ENCODE measurements at regions not wholly inside any gene's neighbourhood (a gene's known extent, or its start where the extent isn't known, plus 50 kb on each side); places are given as distances from the start of the nearest gene placed in this dataset.

DNA sequence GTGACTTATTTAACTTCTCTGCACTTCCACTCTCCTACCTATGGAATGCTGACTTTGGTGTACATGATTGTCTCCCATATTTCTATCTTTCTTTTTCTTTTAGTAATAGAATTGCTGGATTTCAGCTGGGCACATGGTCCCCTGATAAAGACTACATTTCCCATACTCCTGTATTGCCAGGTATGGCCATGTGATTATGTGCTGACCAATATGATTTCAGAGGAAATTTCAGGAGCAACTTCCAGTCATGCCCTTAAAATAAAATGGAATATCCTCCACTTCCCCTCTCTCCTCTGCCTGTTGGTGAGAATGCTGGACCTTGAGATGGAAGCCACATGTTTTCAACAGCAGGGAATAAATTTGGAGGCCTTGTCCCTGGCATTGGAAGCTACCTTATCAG lies 130.7 kb upstream of the IGSF21 start:
- no peak for DNase-seq (ENCODE audit: low spot score)

DNA sequence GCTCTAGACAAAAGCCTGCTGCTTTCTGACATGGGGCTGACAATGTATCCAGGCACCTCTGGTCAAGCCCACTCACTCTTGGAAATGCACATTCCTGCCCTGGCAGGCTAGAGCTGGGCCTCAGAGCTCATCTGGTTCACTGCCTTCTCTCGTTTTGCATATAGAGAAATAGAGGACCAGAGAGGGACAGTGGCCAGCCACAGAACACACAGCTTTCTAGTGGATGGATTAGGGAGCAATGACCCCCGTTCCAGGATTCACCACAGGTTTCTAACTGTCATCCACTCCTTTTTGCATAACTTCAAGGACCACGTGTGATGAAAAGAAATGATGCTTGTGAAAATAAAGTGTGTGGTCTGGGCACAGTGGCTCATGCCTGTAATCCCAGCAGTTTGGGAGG lies 129.6 kb upstream of the IGSF21 start:
- no peak for DNase-seq (ENCODE audit: low spot score)

DNA sequence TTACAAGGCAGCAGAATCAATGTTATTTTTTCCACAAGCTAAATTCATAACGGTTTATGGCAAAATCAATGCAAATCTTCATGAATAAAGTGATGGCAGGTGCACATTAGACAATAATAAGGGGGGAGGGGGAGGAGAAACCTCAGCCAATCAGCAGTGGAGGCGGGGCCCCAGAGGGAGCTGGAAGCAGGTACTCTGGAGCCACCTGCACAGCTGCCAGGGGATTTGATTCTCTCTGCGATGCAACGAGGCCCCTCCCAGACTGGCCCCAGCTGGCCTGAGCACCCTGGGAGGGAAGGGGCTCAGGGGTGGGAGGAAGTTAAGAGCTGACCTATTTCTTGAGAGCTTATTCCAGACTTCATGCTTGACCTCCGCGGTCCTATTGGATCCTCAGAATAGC lies 127.8 kb upstream of the IGSF21 start:
- DNase-seq (ENCODE audit: low spot score): no peak

- no peak for DNase-seq (ENCODE audit: low spot score)
Measured at GRCh38 chr1:17982197-17982596, 125.4 kb upstream of the IGSF21 start.

DNA sequence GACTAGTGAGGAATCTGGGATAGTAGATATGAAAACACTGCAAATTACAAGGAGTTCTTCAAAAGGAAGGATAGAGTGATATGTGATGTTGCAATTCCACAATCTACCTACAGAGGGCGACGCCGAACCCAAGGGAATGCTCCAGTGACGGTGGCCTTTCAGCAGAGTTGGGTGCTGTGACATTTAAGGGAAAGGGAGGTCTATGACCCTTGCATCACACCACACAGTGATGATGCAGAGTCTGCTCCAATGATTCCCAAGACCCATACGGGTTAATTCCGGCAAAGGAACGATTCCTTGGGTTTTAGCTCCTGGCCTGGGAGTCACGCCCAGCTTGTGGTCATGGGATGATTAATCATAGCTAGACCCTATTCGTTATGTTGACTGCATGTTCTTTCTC lies 123.0 kb upstream of the IGSF21 start:
- peak; percentile 63 for DNase-seq (ENCODE audit: low spot score)

DNA sequence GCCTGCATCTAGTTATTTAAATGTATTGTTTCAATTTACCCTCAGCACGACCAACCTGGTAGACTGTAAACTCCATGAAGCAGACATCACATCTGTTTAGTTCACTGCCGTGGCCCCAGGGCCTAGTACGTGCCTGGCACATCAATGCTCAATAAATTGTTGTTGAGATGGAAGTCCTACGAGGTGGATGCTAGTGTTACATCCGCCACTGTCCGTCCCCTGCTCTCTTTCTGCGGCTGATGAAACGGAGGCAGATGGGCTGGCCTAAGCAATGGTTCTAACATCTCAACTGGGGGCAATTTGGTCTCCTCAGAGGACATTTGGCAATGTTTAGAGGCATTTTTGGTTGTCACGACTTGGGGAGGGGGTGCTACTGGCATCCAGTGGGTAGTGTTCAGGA lies 121.4 kb upstream of the IGSF21 start:
- DNase-seq (ENCODE audit: low spot score): no peak

GRCh38 chr1:17990401-17990800 lies 117.2 kb upstream of the IGSF21 start:
- DNase-seq (ENCODE audit: low spot score): no peak

DNA sequence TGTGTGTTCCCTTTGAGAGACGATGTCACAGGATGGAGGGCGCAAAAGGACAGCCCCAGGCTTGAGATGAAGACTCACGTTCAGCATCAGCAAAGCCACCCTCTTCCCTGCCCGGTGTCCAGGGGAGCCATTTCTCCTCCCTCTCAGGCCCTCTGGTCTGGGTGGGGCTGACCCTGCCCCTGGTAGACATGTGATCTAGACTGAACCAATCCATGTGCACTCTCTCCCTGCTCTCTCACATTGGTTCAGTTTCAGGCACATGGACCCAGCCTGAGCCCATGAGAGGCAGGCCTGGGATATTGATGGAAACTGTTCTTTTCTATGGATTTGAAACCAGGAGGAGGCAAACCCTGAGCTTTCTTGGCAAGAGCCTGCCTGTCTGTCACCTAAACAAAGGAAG lies 115.6 kb upstream of the IGSF21 start:
- DNase-seq (ENCODE audit: low spot score): no peak

GRCh38 chr1:17992800-17993199 lies 114.8 kb upstream of the IGSF21 start:
- DNase-seq (ENCODE audit: low spot score): no peak

DNA sequence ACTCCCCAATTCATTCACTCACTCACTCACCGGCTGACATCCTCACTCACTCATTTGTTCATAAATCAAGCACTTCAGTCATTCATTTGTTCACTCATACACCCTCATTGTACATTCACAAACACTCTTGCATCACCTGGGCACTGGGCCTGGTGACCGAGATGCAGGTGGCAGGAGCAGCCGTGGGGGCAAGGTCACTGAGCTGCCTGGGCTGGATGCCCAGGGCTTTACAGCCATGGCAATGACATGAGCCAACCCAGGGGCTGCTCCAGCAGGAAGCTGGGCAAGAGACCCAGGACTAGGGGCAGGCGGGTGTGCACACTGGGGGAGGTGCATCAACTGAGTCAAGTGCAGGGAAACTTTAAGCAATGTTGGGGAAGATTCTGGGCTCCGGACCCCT lies 113.6 kb upstream of the IGSF21 start:
- DNase-seq (ENCODE audit: low spot score): no peak

GRCh38 chr1:17995480-17995879 lies 112.1 kb upstream of the IGSF21 start:
- DNase-seq (ENCODE audit: low spot score): no peak

GRCh38 chr1:17998889-17999288 lies 108.7 kb upstream of the IGSF21 start:
- no peak for DNase-seq (ENCODE audit: low spot score)

DNA sequence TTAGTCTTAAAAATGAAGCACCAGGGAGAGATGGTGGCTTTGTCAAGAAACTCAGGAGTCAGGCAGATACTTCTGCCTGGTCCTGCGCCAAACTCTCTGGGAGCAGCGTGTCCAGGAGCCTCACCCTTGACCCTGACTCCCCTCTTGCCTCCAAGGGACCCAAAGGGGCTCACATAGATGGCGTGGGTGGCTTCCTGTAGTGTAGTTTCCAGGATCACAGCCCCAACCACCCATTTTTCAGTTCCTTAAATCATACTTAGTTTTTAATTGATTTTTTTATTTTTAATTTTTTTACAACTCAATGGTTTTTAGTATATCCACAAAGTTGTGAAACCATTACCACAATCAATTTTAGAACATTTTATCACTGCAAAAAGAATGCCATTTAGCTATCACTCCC lies 107.7 kb upstream of the IGSF21 start:
- DNase-seq (ENCODE audit: low spot score): no peak

GRCh38 chr1:18001725-18002124 lies 105.9 kb upstream of the IGSF21 start:
- DNase-seq (ENCODE audit: low spot score): no peak

DNA sequence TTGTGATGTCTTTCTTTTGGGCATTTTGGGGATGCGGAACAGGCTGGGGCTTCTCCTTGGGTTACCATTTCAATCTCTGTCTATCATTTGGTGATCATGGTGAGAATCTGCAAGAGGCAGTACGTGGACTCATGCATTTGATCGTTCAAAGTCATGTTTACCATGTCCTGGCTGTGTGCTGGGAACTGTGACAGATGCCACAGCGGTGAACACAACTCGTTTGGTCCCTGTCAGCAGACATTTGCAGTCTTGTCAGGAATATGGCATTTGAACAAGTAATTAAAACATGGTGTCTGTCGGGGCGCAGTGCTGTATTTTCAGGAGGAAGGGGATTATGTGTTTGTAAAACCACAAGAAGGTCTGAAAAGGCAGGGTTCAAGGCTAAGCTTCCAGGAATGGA lies 103.3 kb upstream of the IGSF21 start:
- no peak for DNase-seq (ENCODE audit: low spot score)

GRCh38 chr1:18005238-18005637 lies 102.4 kb upstream of the IGSF21 start:
- no peak for DNase-seq (ENCODE audit: low spot score)

DNA sequence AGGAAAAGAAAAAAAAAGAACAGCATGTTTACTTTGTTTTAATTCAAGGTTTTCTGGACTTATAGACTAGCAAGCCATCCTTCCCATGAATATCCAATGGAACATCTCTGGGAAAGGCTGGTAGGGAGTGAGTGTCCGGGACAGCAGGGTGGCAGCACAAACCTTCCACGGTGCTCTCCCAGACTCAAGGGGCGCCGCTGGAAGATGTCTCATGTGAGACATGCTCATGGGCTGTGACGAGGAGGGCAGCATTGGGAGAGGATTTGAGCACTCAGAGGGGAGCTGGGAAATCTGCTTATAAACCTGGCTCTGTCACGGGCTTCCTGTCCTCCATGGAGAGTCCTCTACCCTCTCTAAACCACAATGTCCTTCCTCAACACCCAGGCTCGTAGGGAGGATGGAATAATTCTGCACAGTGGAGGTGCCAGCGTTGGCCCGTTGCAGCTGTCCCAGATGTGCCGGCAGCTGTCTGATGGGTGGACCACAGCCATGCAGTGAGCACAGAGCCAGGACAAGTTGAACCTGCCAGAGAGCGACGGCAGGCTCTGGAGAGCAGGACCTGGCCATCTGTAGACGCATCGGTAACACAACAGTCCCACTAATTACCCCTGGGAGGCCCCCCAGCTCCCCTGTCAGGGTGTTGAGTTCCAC lies 100.1 kb upstream of the IGSF21 start:
- DNase-seq (ENCODE audit: low spot score): no peak

GRCh38 chr1:18008081-18008480 lies 99.5 kb upstream of the IGSF21 start:
- no peak for DNase-seq (ENCODE audit: low spot score)

- DNase-seq (ENCODE audit: low spot score): no peak
Measured at GRCh38 chr1:18009055-18009454, 98.5 kb upstream of the IGSF21 start.

DNA sequence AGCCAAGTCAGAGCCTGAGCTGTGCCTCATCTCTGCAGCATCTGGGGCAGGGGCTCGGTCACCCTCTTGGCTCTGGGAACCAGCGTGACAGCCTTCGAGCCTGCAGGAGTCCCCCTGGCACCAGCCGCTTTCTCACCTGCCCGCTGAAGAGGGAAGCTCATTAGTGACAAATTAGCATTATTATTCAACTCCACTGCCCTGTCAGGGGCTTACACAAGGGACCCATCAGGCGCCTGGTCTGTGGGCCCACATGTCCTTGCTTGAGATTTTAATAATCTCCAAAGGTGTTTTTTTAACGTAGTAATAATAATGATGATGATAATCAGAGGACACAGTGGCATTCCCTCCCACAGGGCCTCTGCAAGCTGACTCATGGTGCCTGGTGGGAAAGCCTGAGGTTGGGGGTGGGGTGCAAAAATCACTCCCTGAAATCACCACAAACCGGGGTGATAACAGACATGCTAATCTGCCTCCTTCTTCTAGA lies 98.1 kb upstream of the IGSF21 start:
- no peak for DNase-seq (ENCODE audit: low spot score)

DNA sequence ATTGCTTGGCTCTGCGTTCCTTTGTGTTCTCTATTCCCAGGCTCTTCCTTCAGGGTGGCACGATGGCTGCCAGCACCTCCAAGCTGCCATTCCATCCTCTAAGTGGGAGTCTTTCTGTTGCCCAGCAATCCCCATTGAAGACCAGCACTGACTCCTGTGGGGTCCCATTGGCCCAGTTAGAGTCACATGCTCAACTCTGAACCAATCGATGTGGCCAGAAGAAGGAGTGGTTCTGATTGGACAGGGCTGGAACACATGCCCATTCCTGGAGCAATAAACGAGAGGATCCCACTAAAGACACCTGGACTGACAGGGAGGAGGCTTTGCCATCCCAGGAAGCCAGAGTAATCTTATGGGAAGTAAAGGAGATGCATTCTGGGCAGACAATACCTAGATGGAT lies 97.2 kb upstream of the IGSF21 start:
- DNase-seq (ENCODE audit: low spot score): no peak

DNA sequence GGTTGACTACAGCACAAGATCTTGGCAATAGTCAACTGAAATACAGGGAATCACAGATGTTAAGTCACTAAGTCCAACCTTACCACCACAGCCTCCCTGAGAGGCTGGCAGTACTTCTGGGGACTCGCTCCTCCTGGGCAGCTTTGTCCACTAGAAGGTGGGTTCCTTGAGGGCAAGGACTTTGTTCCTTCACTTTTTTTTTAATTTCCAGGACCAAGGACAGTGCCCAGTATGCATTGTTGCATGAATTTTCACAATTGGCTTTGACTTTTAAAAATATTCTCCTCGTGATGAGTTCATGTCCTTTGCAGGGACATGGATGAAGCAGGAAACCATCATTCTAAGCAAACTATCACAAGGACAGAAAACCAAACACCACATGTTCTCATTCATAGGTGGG lies 96.7 kb upstream of the IGSF21 start:
- no peak for DNase-seq (ENCODE audit: low spot score)

DNA sequence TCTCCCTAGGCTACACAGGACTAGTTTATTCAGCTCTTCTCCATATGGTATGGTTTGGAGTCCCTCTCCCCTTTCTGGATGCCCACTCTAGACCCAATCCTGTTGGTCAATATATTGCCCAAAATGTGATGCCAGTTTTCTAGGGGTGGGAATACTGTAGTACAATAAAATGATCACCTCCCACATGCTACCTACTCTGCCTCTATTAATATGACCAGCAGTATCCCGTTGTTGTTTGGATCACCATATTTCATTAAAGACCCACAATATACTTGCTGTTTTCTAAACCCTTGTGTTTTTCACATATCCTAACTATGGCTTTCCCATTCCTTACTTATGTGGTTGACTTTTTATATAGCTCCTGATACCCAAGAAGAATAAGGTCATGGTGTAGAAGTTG lies 95.9 kb upstream of the IGSF21 start:
- no peak for DNase-seq (ENCODE audit: low spot score)

DNA sequence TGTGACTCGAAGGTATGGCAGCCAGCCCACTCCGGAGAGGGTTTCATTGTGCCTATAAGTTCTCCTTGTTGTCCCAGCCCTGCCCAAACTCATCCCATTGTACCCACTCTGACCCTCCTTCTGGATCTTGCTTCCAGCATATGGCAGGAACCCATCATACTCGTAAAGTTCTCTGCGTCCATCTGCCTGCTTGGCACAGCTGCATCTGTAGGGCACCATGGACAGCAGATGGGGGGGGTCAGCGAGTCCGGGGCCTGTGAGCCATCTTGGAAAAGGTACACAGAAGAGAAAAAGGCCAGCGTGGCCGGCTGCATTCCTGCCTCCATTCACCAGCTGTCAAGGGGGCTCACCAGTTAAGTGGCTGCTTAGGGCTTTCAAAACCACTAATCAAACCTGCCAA lies 94.9 kb upstream of the IGSF21 start:
- DNase-seq (ENCODE audit: low spot score): no peak

GRCh38 chr1:18013216-18013615 lies 94.4 kb upstream of the IGSF21 start:
- DNase-seq (ENCODE audit: low spot score): no peak
